Activated T-cell treated with anti-CD3 and anti-CD28 coated beads, Interleukin-2, amount 50 U/mL, for 24 hours (primary cell): ENCODE measurements at regions not wholly inside any gene's neighbourhood (a gene's known extent, or its start where the extent isn't known, plus 50 kb on each side); places are given as distances from the start of the nearest gene placed in this dataset.

Experiments used
- DNase-seq: peaks from one replicate; pipeline ENCODE4 v3.0.0-alpha.2; 2020
- H3K27ac Mint-ChIP-seq: 2 replicates; pipeline ENCODE4 v1.8.0; 2020; ENCODE audit warnings: mild to moderate bottlenecking, mixed read lengths
- H3K27me3 Mint-ChIP-seq: 2 replicates; pipeline ENCODE4 v1.8.0; 2020; ENCODE audit warnings: mixed read lengths
- H3K36me3 Mint-ChIP-seq: 2 replicates; pipeline ENCODE4 v1.8.0; 2020; ENCODE audit warnings: low read depth, mixed read lengths
- H3K4me1 Mint-ChIP-seq: 2 replicates; pipeline ENCODE4 v1.8.0; 2020; ENCODE audit warnings: low read depth, mixed read lengths
- H3K4me3 Mint-ChIP-seq: 2 replicates; pipeline ENCODE4 v1.8.0; 2020; ENCODE audit warnings: mild to moderate bottlenecking, moderate library complexity, mixed read lengths
- H3K9me3 Mint-ChIP-seq: 2 replicates; pipeline ENCODE4 v1.8.0; 2020; ENCODE audit warnings: mixed read lengths

DNA sequence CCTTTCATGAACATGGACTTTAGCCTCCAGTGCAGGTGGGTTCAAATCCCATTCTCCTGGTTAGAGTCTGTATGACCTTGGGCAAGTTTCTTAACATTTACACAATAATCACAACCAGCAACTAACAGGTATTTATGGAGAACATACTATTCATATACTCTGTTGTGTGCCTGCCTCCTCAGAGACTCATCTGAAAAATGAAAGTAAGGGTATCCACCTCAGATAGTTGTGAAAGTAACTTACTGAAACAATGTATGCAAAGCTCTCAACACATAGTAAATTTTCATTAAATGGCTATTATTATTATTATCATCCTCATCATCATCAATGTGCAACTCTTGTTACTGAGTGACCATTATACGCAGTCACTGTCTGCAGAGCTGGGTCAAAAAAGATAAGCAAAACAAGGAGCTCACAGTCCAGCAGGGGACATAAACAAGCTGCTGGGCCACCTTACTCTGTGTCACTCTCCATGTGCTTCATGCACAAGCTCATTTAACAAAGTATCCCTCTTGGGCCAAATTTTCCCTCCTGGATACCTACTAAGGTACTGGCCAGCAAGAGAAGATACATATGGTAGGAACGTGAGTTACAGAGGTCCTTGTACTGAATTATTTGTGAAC lies 70.9 kb upstream of the FNDC3A start:
- H3K4me3 Mint-ChIP-seq = no peak overlapping the region
- H3K9me3 Mint-ChIP-seq = no peaks in the 10 kb centered on the region
- DNase-seq = no peak
- no peak overlapping the region for H3K27ac Mint-ChIP-seq
- peaks cover 24% of the 10 kb centered on the region for H3K27me3 Mint-ChIP-seq
- H3K36me3 Mint-ChIP-seq = no peaks in the 10 kb centered on the region
- H3K4me1 Mint-ChIP-seq = peaks cover 7% of the 10 kb centered on the region

DNA sequence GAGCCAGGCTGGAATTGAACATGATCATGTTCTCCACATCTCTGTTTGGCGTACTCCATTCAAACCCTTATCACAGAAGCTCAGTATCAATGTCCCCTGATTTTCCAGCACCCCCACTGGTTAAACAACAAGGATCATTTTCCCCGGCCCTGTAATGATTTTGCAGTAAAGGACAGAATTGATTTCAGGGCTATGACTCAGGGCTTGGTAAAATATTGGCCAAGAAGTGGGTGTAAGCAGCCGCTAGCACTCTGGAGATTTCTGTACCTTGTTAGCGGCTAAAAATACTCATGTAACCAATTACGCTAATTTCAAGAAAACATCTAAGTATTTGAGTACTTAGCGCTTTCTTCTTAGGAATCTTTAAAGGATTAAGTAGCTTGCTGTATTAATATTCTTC lies 69.5 kb upstream of the FNDC3A start:
- Mint-ChIP-seq H3K36me3 (no peaks in the 10 kb centered on the region), H3K9me3 (no peaks in the 10 kb centered on the region), H3K4me3 (no peak overlapping the region), H3K4me1 (peaks cover 8% of the 10 kb centered on the region), H3K27me3 (peaks cover 10% of the 10 kb centered on the region), H3K27ac (no peak overlapping the region)
- no peak for DNase-seq

DNA sequence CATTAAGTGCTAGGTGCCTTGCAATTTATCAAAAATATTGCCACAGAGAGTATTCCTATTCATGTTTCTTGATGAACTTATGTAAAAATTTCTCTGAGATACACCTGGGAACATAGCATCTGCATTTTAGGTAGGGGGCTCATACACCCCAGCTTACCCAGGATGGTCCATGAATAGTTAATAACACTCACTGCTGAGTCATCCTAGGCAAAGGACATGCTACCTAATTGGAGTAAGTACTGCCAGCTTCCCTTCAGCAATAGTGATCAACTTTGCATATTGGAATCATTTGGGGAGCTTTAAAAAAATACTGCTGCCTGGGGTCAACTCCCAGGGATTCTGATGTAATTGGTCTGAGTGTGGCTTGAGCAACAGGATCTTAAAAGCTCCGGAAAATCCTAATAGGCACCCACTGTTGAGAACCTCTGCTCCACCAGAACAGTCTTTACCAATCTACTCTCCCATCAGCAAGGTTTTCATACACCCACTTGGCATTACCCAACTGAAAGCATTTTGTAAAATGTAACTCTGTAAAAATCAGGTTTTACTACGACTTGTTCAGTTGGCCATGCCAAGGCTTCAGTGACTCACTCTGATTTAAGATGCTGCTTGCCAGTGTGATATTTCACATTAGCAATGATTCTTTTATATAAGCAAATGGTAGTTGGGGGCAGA lies 67.2 kb upstream of the FNDC3A start:
- peaks cover 8% of the 10 kb centered on the region for H3K4me1 Mint-ChIP-seq
- H3K27ac Mint-ChIP-seq = no peak overlapping the region
- H3K36me3 Mint-ChIP-seq = no peaks in the 10 kb centered on the region
- no peak for DNase-seq
- peaks cover 7% of the 10 kb centered on the region for H3K27me3 Mint-ChIP-seq
- H3K9me3 Mint-ChIP-seq = no peaks in the 10 kb centered on the region
- H3K4me3 Mint-ChIP-seq = no peak overlapping the region

DNA sequence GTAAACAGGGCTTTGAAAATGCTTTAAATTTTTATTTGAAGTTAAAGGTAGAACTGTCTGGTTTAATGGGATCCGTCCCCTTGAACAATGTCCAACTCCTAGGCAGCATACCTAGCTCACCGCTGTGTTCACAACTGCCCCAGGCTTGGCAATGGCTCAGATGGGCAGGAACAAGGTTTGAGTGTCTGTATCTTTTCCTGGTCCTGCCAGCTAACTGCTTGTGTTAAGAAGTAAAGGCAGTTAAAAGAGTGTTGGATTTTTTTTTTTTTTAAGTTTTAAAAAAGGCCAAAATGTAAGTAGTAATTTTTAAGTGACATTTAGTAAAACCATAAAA lies 66.7 kb upstream of the FNDC3A start:
- no peaks in the 10 kb centered on the region for H3K9me3 Mint-ChIP-seq
- no peaks in the 10 kb centered on the region for H3K36me3 Mint-ChIP-seq
- H3K4me1 Mint-ChIP-seq = peaks cover 8% of the 10 kb centered on the region
- no peak overlapping the region for H3K27ac Mint-ChIP-seq
- DNase-seq = no peak
- H3K4me3 Mint-ChIP-seq = no peak overlapping the region
- peaks cover 7% of the 10 kb centered on the region for H3K27me3 Mint-ChIP-seq

DNA sequence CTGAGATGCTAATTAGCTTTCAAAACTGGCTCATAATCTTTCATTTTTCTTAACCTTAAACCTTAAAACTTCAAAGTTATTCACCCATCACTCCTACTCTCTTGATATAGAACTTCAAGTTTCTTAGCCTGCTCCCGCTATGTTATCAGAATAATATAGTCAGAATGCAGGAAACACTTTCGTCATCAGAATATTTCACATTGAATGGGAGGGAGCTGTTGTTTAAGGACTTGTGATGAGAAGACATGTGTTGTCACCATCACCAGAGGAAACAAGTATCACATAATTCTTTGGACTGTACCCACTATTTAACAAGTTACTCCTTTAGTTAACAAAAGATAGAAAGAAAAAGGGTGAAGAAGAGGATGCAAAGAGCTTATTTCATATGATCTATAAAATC lies 65.0 kb upstream of the FNDC3A start:
- peaks cover 1% of the 10 kb centered on the region for H3K4me1 Mint-ChIP-seq
- H3K9me3 Mint-ChIP-seq = no peaks in the 10 kb centered on the region
- no peaks in the 10 kb centered on the region for H3K36me3 Mint-ChIP-seq
- H3K27me3 Mint-ChIP-seq = peaks cover 12% of the 10 kb centered on the region
- no peak overlapping the region for H3K4me3 Mint-ChIP-seq
- DNase-seq = no peak
- no peak overlapping the region for H3K27ac Mint-ChIP-seq

DNA sequence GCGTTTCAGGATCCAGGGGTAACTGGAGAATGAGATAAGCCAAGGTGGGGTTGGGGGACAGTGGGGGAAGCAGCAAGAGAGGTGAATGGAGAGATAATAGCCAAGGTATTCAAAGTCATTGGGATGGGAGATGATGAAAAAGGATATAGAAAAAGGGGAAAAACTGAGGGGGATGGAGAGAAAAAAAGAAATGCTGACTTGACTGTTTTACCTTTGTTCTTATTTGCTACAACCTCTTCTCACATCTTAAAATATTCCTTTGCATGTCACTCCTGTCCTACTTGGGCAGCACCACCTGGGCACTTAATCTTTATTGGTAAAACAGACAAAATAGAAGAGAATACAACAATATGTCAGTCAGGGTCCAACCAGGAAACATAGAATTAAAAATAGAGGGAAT lies 56.0 kb upstream of the FNDC3A start:
- Mint-ChIP-seq H3K27ac (no peak overlapping the region), H3K27me3 (peaks cover 9% of the 10 kb centered on the region), H3K4me3 (no peak overlapping the region), H3K4me1 (no peaks in the 10 kb centered on the region), H3K9me3 (no peaks in the 10 kb centered on the region), H3K36me3 (no peaks in the 10 kb centered on the region)
- DNase-seq = no peak

DNA sequence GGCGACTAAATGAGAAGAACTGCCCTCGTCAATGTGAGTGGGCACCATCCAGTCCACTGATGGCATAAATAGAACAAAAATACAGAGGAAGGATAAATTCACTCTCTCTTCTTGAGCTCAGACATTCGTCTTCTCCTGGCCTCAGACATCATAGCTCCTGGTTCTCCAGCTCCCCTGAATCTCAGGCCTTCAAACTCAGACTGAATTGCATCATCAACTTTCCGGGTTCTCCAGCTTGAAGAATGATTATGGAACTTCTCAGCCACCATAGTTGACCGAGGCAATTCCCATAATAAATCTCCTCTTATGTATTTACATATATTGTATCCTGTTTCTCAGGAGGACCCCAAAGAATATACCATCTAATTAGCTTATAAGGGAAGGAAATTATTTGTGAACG lies 55.0 kb upstream of the FNDC3A start:
- Mint-ChIP-seq H3K4me3 (no peak overlapping the region), H3K27me3 (peaks cover 4% of the 10 kb centered on the region), H3K36me3 (no peaks in the 10 kb centered on the region), H3K9me3 (no peaks in the 10 kb centered on the region), H3K27ac (no peak overlapping the region), H3K4me1 (no peaks in the 10 kb centered on the region)
- no peak for DNase-seq

DNA sequence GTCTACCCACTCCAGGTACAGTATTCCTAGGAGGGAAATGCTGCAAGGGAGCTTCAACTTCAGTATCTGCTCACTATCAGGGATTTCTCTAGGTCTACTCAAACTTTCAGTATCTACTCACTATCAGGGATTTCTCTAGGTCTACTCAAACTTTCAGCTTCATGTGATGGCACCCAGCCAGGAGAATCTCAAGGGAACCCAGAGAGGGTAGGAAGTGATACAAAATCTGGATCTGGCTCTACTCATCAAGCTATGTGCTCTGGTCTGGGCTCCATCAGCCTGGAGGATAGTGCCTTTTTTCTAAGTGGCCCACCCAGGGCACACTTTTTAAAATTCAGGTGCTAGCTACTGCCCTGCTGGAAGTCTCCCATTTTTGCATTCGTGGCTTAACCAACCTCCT lies 52.3 kb upstream of the FNDC3A start:
- DNase-seq = no peak
- Mint-ChIP-seq H3K4me1 (no peaks in the 10 kb centered on the region), H3K36me3 (no peaks in the 10 kb centered on the region), H3K9me3 (no peaks in the 10 kb centered on the region), H3K4me3 (no peak overlapping the region), H3K27me3 (peaks cover 4% of the 10 kb centered on the region), H3K27ac (no peak overlapping the region)

DNA sequence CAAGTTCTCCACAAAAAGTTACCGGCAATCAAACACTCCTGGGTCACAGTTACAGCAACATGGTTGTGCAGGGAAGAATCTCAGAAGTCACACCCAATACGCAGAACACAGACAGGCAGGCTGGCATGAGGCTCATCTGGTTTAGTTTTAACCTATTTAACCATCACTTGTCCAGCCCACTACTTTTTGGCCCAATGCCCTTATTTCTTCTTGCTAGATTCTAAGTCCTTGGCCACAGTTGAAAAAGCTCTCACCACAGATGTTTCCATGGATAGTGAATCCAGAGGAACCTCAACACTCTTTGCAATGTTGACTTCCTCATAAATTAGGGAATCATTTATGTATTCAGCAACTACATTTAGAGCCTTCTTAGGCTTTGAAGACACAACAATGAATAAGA lies 50.7 kb upstream of the FNDC3A start:
- H3K4me1 Mint-ChIP-seq = no peaks in the 10 kb centered on the region
- H3K27me3 Mint-ChIP-seq = peaks cover 4% of the 10 kb centered on the region
- H3K27ac Mint-ChIP-seq = no peak overlapping the region
- no peak for DNase-seq
- no peaks in the 10 kb centered on the region for H3K9me3 Mint-ChIP-seq
- no peaks in the 10 kb centered on the region for H3K36me3 Mint-ChIP-seq
- no peak overlapping the region for H3K4me3 Mint-ChIP-seq
